GM21390 (cell line): ENCODE measurements at regions not wholly inside any gene's neighbourhood (a gene's known extent, or its start where the extent isn't known, plus 50 kb on each side); places are given as distances from the start of the nearest gene placed in this dataset.

ENCODE experiments used
- ATAC-seq: cut with Tn5 transposase; IDR thresholded peaks from one replicate; pipeline ENCODE4 v1.9.1; 2021; ENCODE audit not compliant: unreplicated experiment

DNA sequence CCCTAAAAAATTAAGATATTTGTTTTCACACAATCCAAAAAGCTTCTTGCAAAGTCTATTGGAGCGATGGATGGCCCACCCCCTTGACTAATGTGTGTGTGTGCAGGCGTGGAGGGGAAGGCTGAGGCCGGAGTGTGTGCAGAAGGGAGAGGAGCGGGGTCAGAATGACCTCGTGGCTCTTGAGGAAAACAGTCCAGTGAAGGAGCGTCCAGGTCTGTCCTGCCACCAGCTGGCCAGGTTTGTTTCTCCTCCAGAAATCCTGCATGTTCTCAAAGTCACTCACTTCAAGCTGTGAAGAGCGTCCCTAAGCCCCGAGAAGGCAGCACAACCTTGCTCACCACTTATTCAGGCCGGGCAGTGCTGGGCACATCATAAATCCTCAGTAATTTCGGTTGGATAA, 69.5 kb upstream of the SSX2IP start:
- ATAC-seq = no peak

DNA sequence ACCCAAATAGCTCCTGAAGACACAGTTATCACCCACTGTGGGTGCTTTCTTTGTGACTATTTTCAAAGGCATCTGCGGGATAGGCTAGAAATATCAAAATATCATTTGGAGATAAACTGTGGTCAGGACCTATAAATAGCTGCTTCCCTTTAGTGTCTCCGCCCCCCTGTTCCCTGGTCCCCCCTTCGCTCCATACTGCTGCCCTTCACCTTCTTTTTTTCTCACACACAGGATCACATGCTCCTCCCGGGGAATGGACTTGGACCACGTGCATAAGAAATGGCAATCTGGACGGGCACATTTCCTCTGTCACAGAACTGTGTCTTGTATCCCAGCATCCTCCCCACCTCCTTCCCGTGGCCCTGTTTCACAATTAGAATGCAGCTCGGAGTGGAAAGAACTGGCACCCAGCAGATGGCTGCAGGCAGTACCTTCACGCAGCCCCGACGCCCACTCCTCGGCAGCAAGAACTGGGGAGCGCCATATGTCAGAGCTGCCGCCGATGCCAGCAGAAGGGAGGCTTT, 68.8 kb upstream of the SSX2IP start:
- no peak for ATAC-seq

DNA sequence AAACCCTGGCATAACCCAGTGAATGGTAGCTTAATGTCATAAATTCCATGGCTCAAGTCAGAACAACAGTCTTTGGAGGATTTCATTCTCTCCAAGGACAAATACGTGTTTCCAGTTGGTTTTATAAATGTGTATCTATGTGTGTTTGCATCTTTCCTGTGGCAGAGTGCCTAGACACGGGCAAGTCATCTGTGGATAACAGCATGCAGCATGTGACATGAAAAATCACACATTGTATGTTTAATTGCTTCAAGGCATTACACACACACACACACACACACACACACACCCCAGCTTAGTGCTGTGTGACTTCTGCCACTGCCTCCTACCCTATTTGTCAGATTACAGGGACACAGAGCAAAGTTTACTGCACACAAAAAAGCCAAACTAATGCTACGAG, 68.2 kb upstream of the SSX2IP start:
- no peak for ATAC-seq

DNA sequence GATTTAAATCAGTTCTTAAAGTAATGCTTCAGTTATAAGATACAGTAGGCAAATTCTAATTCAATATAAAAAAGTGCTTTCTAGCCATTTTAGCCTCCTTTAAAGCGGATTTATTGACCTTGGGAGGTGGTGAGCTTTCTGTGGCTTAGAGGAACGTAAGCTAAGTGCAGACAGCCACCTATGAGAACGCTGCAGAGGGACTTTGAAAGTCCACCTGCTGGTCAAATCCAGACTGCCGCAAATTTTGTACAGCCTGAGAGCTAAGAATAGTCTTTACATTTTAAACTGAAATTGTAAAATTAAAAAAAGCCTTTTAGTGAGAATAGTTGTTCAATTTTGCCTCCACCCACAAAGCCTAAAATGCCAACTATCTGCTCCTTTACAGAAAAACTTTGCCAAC, 67.0 kb upstream of the SSX2IP start:
- no peak for ATAC-seq

DNA sequence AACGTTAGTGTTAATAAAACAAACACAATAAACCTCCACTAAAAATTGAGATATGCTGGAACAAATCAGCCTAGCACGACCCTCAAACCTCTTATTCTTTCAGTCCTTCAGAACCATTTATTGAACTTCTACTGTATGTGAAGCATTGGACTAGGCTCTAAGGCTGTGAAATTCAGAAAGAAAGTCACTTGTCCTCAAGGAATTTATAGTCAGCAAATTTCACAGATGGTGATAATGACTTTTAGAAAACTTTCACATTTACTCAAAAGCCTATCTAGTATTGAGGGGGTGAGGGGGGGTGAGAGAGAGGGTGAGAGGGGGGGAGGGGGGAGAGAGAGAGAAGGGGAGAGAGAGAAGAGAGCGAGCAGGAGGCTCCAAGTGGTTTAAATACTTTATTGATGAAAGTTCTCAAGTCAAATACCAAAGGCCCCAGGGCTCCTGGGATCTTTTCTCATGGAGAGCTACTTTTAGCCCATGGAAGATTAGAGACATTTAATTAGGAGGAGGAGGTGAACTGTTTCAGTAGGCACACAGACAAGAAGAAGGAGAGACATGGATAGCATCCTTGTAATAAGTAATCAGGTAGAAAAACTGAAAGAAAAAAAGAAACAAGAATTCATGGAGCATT, 66.3 kb upstream of the SSX2IP start:
- no peak for ATAC-seq

DNA sequence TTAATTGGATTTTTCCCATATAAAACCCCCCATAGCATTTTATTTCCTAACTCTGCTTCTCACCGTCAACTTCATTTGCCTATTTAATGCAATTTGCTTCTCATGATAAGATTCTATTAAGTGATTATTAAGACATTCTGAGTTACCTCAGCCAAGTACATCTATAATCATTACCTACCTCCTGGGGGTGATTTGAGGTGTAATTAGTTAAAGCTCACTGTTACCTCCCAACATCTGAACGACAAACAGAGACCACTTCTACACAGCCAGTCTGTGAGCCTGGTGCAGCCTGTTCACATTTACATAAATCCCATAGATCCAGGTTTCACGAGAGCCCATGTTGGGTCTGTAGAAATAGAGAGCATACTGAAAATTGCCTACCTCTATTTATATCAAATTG, 65.7 kb upstream of the SSX2IP start:
- no peak for ATAC-seq

DNA sequence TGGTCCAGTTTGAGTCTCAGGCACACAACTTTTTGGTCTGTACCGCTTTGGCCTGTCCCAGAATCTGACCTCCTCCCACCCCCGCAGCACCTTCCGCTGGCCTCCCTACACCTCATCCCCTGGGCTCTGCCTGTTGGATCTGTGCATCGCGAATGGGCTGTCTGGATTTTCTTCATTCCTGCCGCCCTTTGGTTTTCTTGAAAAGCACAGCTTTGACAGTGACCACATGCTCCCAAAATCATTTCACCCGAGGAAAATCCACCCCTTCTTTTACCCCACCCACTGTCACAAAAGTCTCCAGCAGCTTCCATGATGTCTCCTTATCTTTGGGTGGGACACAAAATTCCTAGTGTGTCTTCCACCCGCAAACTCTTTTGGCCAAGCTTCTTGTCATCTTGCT, 65.0 kb upstream of the SSX2IP start:
- no peak for ATAC-seq

DNA sequence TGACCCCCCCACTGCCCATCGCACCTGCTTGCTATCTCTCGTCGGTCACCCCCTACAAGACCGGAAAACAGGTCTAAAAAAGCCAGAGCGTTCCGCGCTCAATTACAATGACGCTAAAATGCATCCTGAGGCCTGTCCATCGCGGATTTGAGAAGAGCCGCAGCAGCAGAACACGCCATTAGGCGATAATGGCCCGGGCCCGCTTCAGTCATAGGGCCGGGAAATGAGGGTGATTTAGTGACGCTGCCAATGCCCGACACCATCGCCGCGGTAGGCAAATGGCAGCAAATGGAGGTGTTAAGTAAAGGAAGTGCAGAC, 64.1 kb upstream of the SSX2IP start:
- no peak for ATAC-seq

DNA sequence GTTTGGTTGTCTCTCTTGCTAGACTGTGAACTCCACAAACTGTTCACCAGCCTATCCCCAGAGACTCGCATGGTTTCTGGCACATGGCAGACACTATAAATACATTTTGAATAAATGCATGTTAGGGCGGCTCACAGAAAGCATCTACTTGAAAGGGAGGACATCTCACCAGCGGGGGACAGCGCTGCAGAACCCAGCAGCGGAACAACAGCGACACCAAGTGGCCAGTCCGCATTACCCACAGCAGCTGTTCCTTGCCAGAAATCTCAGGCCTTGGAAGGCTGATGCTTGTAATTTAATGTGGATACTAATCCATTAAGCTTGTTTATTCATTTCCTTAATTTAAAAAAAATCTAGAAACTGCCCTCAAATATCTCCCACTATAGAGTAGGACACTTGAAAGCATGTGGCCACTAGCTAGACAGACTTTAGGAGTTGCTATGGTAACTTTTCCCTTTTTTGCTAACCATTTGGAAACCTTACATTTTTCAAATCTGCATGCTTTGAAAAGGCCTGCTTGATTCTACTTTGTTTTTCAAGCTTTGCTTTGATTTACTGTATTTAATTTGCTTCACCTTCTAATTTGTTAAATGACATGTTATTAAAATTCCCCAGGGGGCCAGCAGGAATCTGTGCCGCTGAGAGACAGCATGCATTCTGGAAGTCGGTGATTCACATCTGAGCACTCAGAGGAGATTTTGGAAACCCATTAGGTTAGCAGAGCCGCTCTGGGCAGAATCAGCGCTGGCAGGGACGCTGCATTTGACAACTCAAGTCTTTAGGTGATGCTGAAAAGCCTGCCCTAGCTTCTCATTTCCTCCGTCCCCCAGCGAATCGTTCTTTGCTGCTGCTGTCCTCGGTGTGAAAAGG, 63.5 kb upstream of the SSX2IP start:
- ATAC-seq = peak; percentile 78

DNA sequence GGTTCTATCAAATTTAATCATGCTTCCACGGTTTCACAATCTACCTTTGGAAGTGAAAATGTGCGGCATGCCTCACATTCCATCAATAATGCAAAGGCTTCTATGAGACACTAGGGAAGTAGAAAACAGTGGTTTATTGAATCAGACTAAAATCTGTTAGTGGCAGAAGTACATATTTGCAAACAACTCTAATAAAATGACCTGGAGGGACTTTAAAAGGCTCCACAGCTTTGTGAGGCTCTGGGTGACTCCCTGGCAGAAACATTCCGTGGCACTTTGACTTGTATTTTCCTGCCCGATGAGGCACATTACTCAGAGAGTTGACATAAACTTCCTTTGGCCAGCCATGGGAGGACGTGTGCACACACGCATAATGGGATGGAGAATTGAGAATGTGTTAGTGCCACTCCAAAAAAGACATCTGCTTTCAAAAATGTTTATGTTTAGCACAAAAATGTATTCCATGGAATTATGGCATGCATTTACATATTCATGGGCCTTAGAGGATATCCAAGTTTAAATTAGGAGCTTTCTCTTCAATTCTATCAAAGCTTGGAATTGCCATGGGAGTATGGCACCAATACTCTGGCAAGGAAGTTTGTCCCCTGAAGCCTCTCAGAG, 60.0 kb upstream of the SSX2IP start:
- no peak for ATAC-seq

DNA sequence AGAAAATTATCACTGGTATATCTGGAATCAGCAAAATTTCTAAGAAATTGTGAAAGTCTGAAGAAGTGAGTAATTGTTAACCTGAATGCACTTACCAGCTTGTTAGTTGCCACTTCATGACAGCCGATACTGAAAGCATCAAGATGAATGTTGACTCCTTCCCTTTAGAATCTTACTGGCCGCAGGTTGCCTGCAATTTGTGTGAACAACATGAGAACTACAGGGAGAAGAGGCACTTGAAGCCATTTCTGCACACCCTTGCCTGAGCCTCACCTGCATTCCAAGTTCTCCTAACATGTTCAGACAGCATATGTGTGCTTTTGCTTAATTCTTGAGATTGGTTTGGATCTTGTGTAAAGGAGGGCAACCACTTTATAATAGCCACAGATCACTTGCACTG, 59.2 kb upstream of the SSX2IP start:
- no peak for ATAC-seq

DNA sequence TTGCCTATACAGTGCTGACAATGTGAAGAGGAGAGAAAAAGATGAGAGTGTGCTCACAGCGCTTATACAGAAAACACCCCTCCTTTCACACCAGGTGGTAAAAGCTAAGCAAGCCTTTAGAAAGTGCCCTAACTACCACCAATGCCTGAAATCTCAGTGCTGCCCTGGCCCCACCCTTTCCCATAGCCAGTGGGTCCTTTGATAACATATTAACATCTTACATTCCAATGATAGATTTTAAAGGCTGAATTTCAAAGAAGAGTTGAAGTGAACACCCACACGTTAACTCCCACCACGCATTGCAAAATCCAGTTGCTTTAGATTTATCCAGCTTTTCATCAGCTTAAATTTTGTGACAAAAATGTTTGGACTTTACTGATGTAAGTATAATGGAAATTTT, 58.1 kb upstream of the SSX2IP start:
- ATAC-seq = no peak

DNA sequence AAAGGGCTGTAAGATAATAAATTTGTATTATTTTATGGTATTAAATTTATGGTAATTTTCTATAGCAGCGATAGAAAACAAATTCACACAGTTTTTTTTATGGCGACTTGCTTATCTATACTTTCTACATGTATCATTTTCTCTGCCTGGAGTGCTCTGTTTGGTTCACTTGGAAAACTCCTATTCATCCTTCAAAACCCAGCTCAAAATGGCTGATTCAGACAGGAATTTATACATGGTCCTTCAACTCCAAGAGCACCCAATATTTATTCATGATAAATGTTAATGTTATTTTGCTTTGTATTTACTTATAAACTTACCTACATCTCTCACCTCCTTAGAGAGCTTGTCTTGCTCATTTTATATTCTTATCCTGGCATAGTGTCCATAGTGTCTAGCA, 55.6 kb upstream of the SSX2IP start:
- no peak for ATAC-seq

DNA sequence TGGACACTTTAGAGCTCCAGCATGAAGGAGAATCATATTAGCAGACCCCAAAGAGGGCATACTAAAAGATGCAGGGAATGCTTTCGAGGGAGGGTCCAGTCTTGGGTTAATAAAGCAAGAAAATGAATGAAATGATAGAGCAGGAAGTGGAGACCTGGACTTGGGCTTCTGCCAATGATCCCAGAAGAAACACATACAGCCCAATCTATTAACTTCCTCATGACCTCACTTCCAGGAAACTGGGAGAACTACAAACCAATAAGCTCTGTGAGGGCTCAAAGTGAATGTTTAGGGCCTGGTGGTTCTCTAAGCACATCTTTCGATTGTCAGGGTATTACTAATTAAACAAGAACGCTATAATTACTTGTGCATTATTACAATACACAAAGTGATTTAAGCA, 53.6 kb upstream of the SSX2IP start:
- ATAC-seq = no peak

DNA sequence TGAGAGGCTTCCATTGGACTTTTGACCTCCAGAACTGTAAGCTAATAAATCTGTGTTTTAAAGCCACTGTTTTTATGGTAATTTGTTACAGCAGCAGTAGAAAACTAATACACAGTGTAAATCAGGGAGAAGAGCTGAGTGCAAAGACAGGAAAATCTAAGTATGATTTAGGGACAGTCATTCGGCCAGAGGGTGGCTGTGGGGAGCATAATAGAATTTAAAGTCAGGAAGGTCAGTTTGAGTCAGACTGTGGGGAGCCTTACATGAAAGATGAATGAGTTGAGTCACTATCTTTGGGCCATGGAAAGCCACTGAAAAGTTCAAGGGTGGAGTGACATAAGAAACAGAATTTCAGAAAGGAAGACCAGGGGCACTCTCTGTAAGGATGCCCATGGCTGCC, 52.4 kb upstream of the SSX2IP start:
- peak; percentile 71 for ATAC-seq

DNA sequence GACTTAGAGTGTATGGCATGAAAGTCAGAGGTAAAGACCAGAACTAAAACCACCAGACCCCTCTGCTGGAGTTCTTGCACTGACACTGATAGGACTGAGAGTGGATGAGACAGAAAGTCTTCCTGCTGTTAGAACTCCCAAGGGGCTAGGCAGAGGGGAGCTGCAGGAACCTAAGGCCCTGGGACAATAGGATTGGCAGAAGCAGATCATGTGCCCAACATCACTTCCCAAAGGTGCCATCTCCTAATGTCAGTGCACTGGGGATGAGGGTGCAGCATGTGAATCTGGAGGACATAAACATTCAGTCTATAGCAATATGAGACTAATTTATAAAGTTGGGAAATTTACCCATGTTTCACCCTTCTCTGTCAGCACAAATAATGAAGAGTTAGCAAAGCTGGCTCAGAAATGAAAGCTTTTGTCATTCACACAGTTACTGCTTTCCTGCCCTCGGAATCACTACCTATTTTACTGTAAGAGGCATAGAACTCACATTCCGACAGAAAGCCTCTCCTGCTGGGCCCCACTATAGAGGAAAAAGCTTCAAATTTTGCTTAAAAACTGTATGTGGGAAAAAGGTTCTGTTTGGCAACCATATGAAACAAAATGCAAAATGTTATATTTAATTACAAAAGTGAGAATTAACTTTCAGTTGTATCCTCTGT, 49.9 kb upstream of the SSX2IP start:
- no peak for ATAC-seq
